Nephron progenitor cell (in vitro differentiated cells): ENCODE measurements at regions not wholly inside any gene's neighbourhood (a gene's known extent, or its start where the extent isn't known, plus 50 kb on each side); places are given as distances from the start of the nearest gene placed in this dataset.
A peak's percentile ranks its signal among the peaks of the same experiment; 100 is the strongest.

Experiments
- DNase-seq: peaks from one replicate; pipeline ENCODE4 v3.0.0; 2021
- H3K27ac Mint-ChIP-seq: 2 replicates; pipeline ENCODE4 v1.8.0; 2021; ENCODE audit warnings: mild to moderate bottlenecking, moderate library complexity, mixed read lengths
- H3K27me3 Mint-ChIP-seq: 2 replicates; pipeline ENCODE4 v1.8.0; 2021; ENCODE audit warnings: mild to moderate bottlenecking, low read depth, mixed read lengths; ENCODE audit not compliant: poor library complexity
- H3K36me3 Mint-ChIP-seq: 2 replicates; pipeline ENCODE4 v1.8.0; 2021; ENCODE audit warnings: low read depth, mixed read lengths
- H3K4me1 Mint-ChIP-seq: 2 replicates; pipeline ENCODE4 v1.8.0; 2021; ENCODE audit warnings: mixed read lengths
- H3K4me3 Mint-ChIP-seq: 2 replicates; pipeline ENCODE4 v1.8.0; 2021; ENCODE audit warnings: mild to moderate bottlenecking, moderate library complexity, mixed read lengths
- H3K9me3 Mint-ChIP-seq: 2 replicates; pipeline ENCODE4 v1.8.0; 2021; ENCODE audit warnings: mild to moderate bottlenecking, moderate library complexity, mixed read lengths
- TF ChIP-seq, protein P1 (sequence below): fragments of 200-600 bp; sonication (generic); IDR thresholded peaks from 2 replicates; pipeline ENCODE4 v1.5.0; 2021; ENCODE audit warnings: antibody characterized with exemption

- H3K4me1 Mint-ChIP-seq: no peaks in the 10 kb centered on the region
- no peaks in the 10 kb centered on the region for H3K9me3 Mint-ChIP-seq
- H3K27me3 Mint-ChIP-seq: peaks cover 4% of the 10 kb centered on the region
- TF ChIP-seq, protein P1, sequence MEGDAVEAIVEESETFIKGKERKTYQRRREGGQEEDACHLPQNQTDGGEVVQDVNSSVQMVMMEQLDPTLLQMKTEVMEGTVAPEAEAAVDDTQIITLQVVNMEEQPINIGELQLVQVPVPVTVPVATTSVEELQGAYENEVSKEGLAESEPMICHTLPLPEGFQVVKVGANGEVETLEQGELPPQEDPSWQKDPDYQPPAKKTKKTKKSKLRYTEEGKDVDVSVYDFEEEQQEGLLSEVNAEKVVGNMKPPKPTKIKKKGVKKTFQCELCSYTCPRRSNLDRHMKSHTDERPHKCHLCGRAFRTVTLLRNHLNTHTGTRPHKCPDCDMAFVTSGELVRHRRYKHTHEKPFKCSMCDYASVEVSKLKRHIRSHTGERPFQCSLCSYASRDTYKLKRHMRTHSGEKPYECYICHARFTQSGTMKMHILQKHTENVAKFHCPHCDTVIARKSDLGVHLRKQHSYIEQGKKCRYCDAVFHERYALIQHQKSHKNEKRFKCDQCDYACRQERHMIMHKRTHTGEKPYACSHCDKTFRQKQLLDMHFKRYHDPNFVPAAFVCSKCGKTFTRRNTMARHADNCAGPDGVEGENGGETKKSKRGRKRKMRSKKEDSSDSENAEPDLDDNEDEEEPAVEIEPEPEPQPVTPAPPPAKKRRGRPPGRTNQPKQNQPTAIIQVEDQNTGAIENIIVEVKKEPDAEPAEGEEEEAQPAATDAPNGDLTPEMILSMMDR: no peak
- no peak overlapping the region for H3K4me3 Mint-ChIP-seq
- no peak overlapping the region for H3K27ac Mint-ChIP-seq
- DNase-seq: no peak
- no peaks in the 10 kb centered on the region for H3K36me3 Mint-ChIP-seq
These were observed 642.2 kb downstream of the C4orf33 start for GRCh38 chr4:129738175-129738574.

DNA sequence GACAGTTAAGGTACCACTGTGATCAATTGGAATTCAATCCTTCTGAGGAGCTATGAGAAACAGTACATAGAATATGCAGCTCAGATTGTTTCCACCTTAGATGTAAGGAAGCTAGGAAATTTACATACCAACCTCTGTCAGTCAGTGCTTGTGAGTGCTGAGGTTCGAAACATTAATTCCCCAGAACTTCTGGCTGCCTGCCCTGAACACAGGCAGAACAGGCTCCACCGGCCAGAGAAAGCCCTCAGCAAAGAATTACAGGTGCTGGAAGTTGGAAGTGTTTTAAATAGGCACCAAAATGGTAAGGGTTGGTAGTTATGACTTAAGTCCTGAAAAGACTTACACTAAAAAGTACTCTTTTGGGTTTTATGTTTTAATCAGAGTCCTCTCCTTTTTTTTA, 651.8 kb downstream of the C4orf33 start:
- H3K36me3 Mint-ChIP-seq: no peaks in the 10 kb centered on the region

GRCh38 chr4:129748991-129749390, 653.0 kb downstream of the C4orf33 start:
- DNase-seq: no peak
- Mint-ChIP-seq H3K27me3 (no peaks in the 10 kb centered on the region), H3K27ac (no peak overlapping the region), H3K36me3 (no peaks in the 10 kb centered on the region), H3K4me1 (no peaks in the 10 kb centered on the region), H3K4me3 (no peak overlapping the region), H3K9me3 (no peaks in the 10 kb centered on the region)
- TF ChIP-seq, protein P1: no peak

More for the DNA sequence above, 651.8 kb downstream of the C4orf33 start:
- no peaks in the 10 kb centered on the region for H3K27me3 Mint-ChIP-seq
- TF ChIP-seq, protein P1: no peak
- no peak overlapping the region for H3K27ac Mint-ChIP-seq
- H3K9me3 Mint-ChIP-seq: no peaks in the 10 kb centered on the region
- H3K4me1 Mint-ChIP-seq: no peaks in the 10 kb centered on the region
- DNase-seq: no peak
- no peak overlapping the region for H3K4me3 Mint-ChIP-seq

GRCh38 chr4:129751646-129752045, 655.7 kb downstream of the C4orf33 start:
- no peaks in the 10 kb centered on the region for H3K4me1 Mint-ChIP-seq
- no peaks in the 10 kb centered on the region for H3K36me3 Mint-ChIP-seq
- DNase-seq: no peak
- H3K27me3 Mint-ChIP-seq: no peaks in the 10 kb centered on the region
- H3K27ac Mint-ChIP-seq: peak overlapping the region; percentile 14
- no peaks in the 10 kb centered on the region for H3K9me3 Mint-ChIP-seq
- H3K4me3 Mint-ChIP-seq: no peak overlapping the region
- TF ChIP-seq, protein P1: no peak

- Mint-ChIP-seq H3K4me3 (no peak overlapping the region), H3K27me3 (no peaks in the 10 kb centered on the region), H3K4me1 (no peaks in the 10 kb centered on the region), H3K36me3 (no peaks in the 10 kb centered on the region), H3K9me3 (no peaks in the 10 kb centered on the region), H3K27ac (no peak overlapping the region)
- TF ChIP-seq, protein P1: no peak
- DNase-seq: no peak
These were observed 687.6 kb downstream of the C4orf33 start for GRCh38 chr4:129783596-129783995.

- Mint-ChIP-seq H3K27me3 (no peaks in the 10 kb centered on the region), H3K36me3 (no peaks in the 10 kb centered on the region), H3K4me3 (no peak overlapping the region), H3K9me3 (no peaks in the 10 kb centered on the region), H3K4me1 (no peaks in the 10 kb centered on the region), H3K27ac (no peak overlapping the region)
- TF ChIP-seq, protein P1: no peak
- no peak for DNase-seq
These were observed 692.5 kb downstream of the C4orf33 start for GRCh38 chr4:129788486-129788885.
